ENCODE measurements at regions not wholly inside any gene's neighbourhood (a gene's known extent, or its start where the extent isn't known, plus 50 kb on each side); places are given as distances from the start of the nearest gene placed in this dataset.

DNA sequence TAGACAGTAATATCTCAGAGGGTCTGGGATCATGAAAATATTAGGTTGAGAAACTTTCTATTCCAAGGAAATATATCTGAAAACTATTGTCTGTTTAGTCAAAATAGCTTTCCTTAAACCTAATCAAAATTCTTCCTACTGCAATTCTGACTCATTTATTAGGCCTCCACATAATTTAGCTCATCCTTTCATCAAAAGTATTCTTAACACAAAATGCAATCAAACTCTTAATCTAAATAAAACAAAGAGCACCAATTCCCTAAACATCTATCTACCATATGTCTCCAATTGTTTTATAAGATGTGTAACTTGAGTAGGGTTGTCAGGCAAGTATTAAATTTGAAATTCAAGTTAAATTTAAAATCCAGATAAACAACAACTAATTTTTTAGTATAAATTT is 142.1 kb downstream of the PLK2 start:
- DNase-seq (ENCODE audit: low read depth in 1 of 2, low spot score in 1 of 2), result no peak
- Histone ChIP-seq H3K4me3 (replicated peaks; ENCODE audit: insufficient read depth, low read length) (no peak overlapping the region), H3K27me3 (ENCODE audit: insufficient read depth, poor library complexity, severe bottlenecking) (no peaks in the 10 kb centered on the region), H3K27ac (replicated peaks) (no peak overlapping the region)
- TF ChIP-seq SPI1 (IDR thresholded peaks at IDR 0.05; ENCODE audit: borderline replicate concordance, low read depth) (no peak), POLR2AphosphoS5 (IDR thresholded peaks at IDR 0.05; ENCODE audit: low read depth) (no peak), GABPA (IDR thresholded peaks at IDR 0.05; ENCODE audit: low read depth) (no peak)
- TF ChIP-seq, protein P1, sequence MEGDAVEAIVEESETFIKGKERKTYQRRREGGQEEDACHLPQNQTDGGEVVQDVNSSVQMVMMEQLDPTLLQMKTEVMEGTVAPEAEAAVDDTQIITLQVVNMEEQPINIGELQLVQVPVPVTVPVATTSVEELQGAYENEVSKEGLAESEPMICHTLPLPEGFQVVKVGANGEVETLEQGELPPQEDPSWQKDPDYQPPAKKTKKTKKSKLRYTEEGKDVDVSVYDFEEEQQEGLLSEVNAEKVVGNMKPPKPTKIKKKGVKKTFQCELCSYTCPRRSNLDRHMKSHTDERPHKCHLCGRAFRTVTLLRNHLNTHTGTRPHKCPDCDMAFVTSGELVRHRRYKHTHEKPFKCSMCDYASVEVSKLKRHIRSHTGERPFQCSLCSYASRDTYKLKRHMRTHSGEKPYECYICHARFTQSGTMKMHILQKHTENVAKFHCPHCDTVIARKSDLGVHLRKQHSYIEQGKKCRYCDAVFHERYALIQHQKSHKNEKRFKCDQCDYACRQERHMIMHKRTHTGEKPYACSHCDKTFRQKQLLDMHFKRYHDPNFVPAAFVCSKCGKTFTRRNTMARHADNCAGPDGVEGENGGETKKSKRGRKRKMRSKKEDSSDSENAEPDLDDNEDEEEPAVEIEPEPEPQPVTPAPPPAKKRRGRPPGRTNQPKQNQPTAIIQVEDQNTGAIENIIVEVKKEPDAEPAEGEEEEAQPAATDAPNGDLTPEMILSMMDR (IDR thresholded peaks at IDR 0.05; ENCODE audit: insufficient read depth, low read length), result no peak
- TF ChIP-seq, protein P2, sequence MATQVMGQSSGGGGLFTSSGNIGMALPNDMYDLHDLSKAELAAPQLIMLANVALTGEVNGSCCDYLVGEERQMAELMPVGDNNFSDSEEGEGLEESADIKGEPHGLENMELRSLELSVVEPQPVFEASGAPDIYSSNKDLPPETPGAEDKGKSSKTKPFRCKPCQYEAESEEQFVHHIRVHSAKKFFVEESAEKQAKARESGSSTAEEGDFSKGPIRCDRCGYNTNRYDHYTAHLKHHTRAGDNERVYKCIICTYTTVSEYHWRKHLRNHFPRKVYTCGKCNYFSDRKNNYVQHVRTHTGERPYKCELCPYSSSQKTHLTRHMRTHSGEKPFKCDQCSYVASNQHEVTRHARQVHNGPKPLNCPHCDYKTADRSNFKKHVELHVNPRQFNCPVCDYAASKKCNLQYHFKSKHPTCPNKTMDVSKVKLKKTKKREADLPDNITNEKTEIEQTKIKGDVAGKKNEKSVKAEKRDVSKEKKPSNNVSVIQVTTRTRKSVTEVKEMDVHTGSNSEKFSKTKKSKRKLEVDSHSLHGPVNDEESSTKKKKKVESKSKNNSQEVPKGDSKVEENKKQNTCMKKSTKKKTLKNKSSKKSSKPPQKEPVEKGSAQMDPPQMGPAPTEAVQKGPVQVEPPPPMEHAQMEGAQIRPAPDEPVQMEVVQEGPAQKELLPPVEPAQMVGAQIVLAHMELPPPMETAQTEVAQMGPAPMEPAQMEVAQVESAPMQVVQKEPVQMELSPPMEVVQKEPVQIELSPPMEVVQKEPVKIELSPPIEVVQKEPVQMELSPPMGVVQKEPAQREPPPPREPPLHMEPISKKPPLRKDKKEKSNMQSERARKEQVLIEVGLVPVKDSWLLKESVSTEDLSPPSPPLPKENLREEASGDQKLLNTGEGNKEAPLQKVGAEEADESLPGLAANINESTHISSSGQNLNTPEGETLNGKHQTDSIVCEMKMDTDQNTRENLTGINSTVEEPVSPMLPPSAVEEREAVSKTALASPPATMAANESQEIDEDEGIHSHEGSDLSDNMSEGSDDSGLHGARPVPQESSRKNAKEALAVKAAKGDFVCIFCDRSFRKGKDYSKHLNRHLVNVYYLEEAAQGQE (IDR thresholded peaks at IDR 0.05; ENCODE audit: insufficient replicate concordance, low read depth), result no peak

DNA sequence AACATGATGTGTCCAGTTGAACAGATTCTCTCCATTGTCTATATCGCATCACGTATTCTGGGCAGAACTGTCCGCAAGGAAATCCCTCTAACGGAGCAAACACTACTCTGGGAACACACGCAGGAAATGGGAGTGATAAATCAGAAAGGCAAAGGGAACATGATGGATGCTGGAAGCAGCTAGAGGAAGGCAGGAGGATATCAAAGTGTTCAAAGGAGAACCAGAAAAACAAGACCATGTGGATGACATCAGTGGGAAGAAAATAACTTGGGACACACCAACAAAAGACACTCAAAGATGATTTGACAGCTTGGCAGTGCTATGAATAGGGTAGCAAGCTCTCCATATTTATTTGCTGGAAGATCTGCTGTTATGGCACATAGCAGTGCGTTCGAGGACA is 142.9 kb downstream of the PLK2 start:
- H3K27me3 ChIP-seq (ENCODE audit: insufficient read depth, poor library complexity, severe bottlenecking), result no peaks in the 10 kb centered on the region
- TF ChIP-seq, protein P2 (IDR thresholded peaks at IDR 0.05; ENCODE audit: insufficient replicate concordance, low read depth), result no peak
- TF ChIP-seq SPI1 (IDR thresholded peaks at IDR 0.05; ENCODE audit: borderline replicate concordance, low read depth), result no peak
- TF ChIP-seq POLR2AphosphoS5 (IDR thresholded peaks at IDR 0.05; ENCODE audit: low read depth), result no peak
- no peak for TF ChIP-seq GABPA (IDR thresholded peaks at IDR 0.05; ENCODE audit: low read depth)
- TF ChIP-seq, protein P1 (IDR thresholded peaks at IDR 0.05; ENCODE audit: insufficient read depth, low read length), result no peak
- no peak for DNase-seq (ENCODE audit: low read depth in 1 of 2, low spot score in 1 of 2)
- no peak overlapping the region for H3K4me3 ChIP-seq (replicated peaks; ENCODE audit: insufficient read depth, low read length)
- H3K27ac ChIP-seq (replicated peaks), result no peak overlapping the region

DNA sequence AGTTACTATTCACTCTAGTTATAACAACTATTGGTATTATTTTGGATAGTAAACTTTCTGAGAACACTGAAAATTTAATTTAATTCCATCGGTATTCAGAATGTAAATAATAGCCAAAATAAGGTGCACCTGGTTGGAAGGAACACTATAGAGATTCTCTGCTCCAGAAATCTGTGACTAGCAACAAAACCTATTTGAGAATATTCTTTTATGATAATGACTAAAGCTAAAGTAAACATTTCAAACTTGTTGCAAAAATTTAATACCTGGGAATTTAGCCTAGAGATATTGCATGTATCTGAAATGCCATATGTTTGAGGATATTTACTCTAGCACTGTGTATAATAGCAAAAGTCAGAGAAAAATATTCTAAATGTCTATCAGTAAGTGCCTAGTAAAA is 144.1 kb downstream of the PLK2 start:
- TF ChIP-seq GABPA (IDR thresholded peaks at IDR 0.05; ENCODE audit: low read depth) (no peak), POLR2AphosphoS5 (IDR thresholded peaks at IDR 0.05; ENCODE audit: low read depth) (no peak), SPI1 (IDR thresholded peaks at IDR 0.05; ENCODE audit: borderline replicate concordance, low read depth) (no peak)
- TF ChIP-seq, protein P1 (IDR thresholded peaks at IDR 0.05; ENCODE audit: insufficient read depth, low read length), result no peak
- TF ChIP-seq, protein P2 (IDR thresholded peaks at IDR 0.05; ENCODE audit: insufficient replicate concordance, low read depth), result no peak
- H3K27ac ChIP-seq (replicated peaks), result no peak overlapping the region
- DNase-seq (ENCODE audit: low read depth in 1 of 2, low spot score in 1 of 2), result no peak

More for the DNA sequence above, 144.1 kb downstream of the PLK2 start:
- no peaks in the 10 kb centered on the region for H3K27me3 ChIP-seq (ENCODE audit: insufficient read depth, poor library complexity, severe bottlenecking)
- no peak overlapping the region for H3K4me3 ChIP-seq (replicated peaks; ENCODE audit: insufficient read depth, low read length)
